ENCODE measurements at regions not wholly inside any gene's neighbourhood (a gene's known extent, or its start where the extent isn't known, plus 50 kb on each side); places are given as distances from the start of the nearest gene placed in this dataset.

- TF ChIP-seq CTCF (CRISPR knock-in tag; IDR thresholded peaks at IDR 0.05) (no peak), ZNF33B (CRISPR knock-in tag; IDR thresholded peaks at IDR 0.05) (no peak), ESRRA (CRISPR knock-in tag; IDR thresholded peaks at IDR 0.05; ENCODE audit: low read depth) (no peak), ZFP36 (IDR thresholded peaks at IDR 0.05; ENCODE audit: borderline replicate concordance, low read depth, low read length, partially characterized antibody) (no peak), THAP9 (CRISPR knock-in tag; IDR thresholded peaks at IDR 0.05; ENCODE audit: borderline replicate concordance) (no peak), CREB1 (IDR thresholded peaks at IDR 0.05) (no peak), CREB1 (CRISPR knock-in tag; IDR thresholded peaks at IDR 0.05) (no peak), ZNF234 (CRISPR knock-in tag; conservative IDR thresholded peaks at IDR 0.05) (no peak), ZNF503 (CRISPR knock-in tag; IDR thresholded peaks at IDR 0.05) (no peak), REST (IDR thresholded peaks at IDR 0.05; ENCODE audit: borderline replicate concordance in 1 of 2, low read depth in 1 of 2, low read length in 2 of 2) (no peak)
Observed at GRCh38 chr11:15886866-15887265, 469.5 kb downstream of the SOX6 start.
